ENCODE measurements at regions not wholly inside any gene's neighbourhood (a gene's known extent, or its start where the extent isn't known, plus 50 kb on each side); places are given as distances from the start of the nearest gene placed in this dataset.

GRCh38 chr1:29703596-29704370, 467.5 kb downstream of the PTPRU start:
- TF ChIP-seq SP1 (IDR thresholded peaks at IDR 0.05) (no peak), FOXM1 (IDR thresholded peaks at IDR 0.05; ENCODE audit: borderline replicate concordance) (no peak)
